Spleen (tissue), 11 donors: ENCODE measurements at regions not wholly inside any gene's neighbourhood (a gene's known extent, or its start where the extent isn't known, plus 50 kb on each side); places are given as distances from the start of the nearest gene placed in this dataset.

Source experiments
- DNase-seq: peaks from one replicate; pipeline ENCODE4 v3.0.0-alpha.2; 2020
- H3K27ac ChIP-seq, 8 donors: fragments of 200-600 bp; sonication (generic) in 7 of 8; 1 replicate in 4 of 8; 2 replicates in 4 of 8; pipeline versions ENCODE4 v1.5.0 to v1.8.0; 2016 to 2021; ENCODE audit warnings: inconsistent platforms in 4 of 8, mild to moderate bottlenecking in 4 of 8, moderate library complexity in 1 of 8
- H3K27me3 ChIP-seq, 7 donors: fragments of 200-600 bp; sonication (generic) in 6 of 7; replicated peaks in 1 of 7; 1 replicate in 4 of 7; 2 replicates in 3 of 7; pipeline versions ENCODE4 v1.5.0 to v1.8.0; 2016 to 2021; ENCODE audit warnings: inconsistent platforms in 3 of 7, mild to moderate bottlenecking in 1 of 7
- H3K36me3 ChIP-seq, 6 donors: fragments of 200-600 bp; sonication (generic) in 5 of 6; 1 replicate in 4 of 6; 2 replicates in 2 of 6; pipeline versions ENCODE4 v1.5.0 to v1.8.0; 2016 to 2021; ENCODE audit warnings: inconsistent platforms in 2 of 6
- H3K4me1 ChIP-seq, 6 donors: fragments of 200-600 bp; sonication (generic) in 5 of 6; 1 replicate in 3 of 6; 2 replicates in 3 of 6; pipeline versions ENCODE4 v1.5.0 to v1.8.0; 2016 to 2021; ENCODE audit warnings: inconsistent platforms in 3 of 6
- H3K4me3 ChIP-seq, 8 donors: fragments of 200-600 bp; sonication (generic) in 7 of 8; 1 replicate in 4 of 8; 2 replicates in 4 of 8; pipeline versions ENCODE4 v1.5.0 to v1.8.0; 2016 to 2021; ENCODE audit warnings: inconsistent platforms in 4 of 8, mild to moderate bottlenecking in 4 of 8, moderate library complexity in 2 of 8
- H3K9me3 ChIP-seq, 8 donors: fragments of 200-600 bp; sonication (generic) in 7 of 8; 1 replicate in 4 of 8; 2 replicates in 4 of 8; pipeline versions ENCODE4 v1.5.0 to v1.8.0; 2016 to 2021; ENCODE audit warnings: inconsistent platforms in 4 of 8
- POLR2A ChIP-seq, 3 donors: fragments of 450-650 bp; IDR thresholded peaks; one replicate each; pipeline ENCODE4 v1.5.1; 2017; ENCODE audit warnings: antibody characterized with exemption in 3 of 3, mild to moderate bottlenecking in 1 of 3
- POLR2AphosphoS5 ChIP-seq, 3 donors: sonication (generic); formaldehyde crosslinking; IDR thresholded peaks; one replicate each; pipeline ENCODE4 v1.5.1; 2017; ENCODE audit warnings: antibody characterized with exemption in 3 of 3
- WGBS, 5 donors: extraction: QIAGEN DNeasy Blood & Tissue Kit in 3 of 5; methylation state at CpG; one replicate each; pipeline versions ENCODE4 v1.1.5 to v1.1.7; 2013 to 2018; 5-methylcytosine and 5-hydroxymethylcytosine counted together
- intact Hi-C: fragments of 100-400 bp; cut with DNase I; formaldehyde crosslinking; loops from one replicate; pipeline ENCODE4 v1.15.0; 2023; ENCODE audit warnings: low total_unique reads
- TF ChIP-seq, protein P1 (sequence below), 11 experiments: fragments of 200-600 bp in 7 of 11; fragments of 450-650 bp in 4 of 11; sonication (generic) in 4 of 11; IDR thresholded peaks in 8 of 11; conservative IDR thresholded peaks in 3 of 11; 1 replicate in 7 of 11; 2 replicates in 4 of 11; pipeline versions ENCODE4 v1.4.0 to v1.8.0; 2016 to 2021; ENCODE audit warnings: antibody characterized with exemption in 11 of 11, inconsistent platforms in 4 of 11, mild to moderate bottlenecking in 1 of 11
- donor health status: healthy with polysubstance abuse.
- donor health status: DM: no; HTN: no; CAD: no; lungs with moderate emphysema.
- donor health status: DM: no; HTN: no; CAD: no.
- donor health status: Bipolar disorder and iron deficiency.
- donor health status: healthy.
- donor health status: DM: no; HTN: no; CAD: no.
- donor health status: DM: yes; HTN: yes; CAD: no.

DNA sequence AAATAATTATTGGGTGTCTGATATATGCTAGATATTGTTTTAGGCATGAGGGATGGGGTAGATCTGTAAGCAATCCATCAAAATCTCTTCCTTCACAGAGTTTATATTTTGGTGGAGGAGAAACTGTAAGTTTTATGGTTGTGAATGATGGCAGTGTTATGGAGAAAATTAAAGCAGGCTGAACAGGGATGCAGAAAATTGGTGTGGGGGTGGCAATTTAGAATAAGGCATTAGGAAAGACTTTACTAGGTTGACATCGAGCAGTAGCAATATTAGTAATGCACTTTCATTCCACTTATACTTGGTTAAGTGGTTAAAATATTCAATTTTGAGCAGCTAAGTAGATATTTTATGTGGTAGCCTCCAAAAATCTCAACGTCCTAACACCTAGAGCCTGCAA is 261.1 kb upstream of the SNX7 start:
- intact Hi-C loops = no loop called here
- peaks cover 0 to 7% (median 0%) of the 10 kb centered on the region in 6 donors for H3K4me1 ChIP-seq
- H3K9me3 ChIP-seq = no peaks in the 10 kb centered on the region
- no peaks in the 10 kb centered on the region for H3K36me3 ChIP-seq
- H3K27me3 ChIP-seq = no peaks in the 10 kb centered on the region
- TF ChIP-seq POLR2A (IDR thresholded peaks at IDR 0.05) (no peak), POLR2AphosphoS5 (IDR thresholded peaks at IDR 0.05) (no peak)
- TF ChIP-seq, protein P1, sequence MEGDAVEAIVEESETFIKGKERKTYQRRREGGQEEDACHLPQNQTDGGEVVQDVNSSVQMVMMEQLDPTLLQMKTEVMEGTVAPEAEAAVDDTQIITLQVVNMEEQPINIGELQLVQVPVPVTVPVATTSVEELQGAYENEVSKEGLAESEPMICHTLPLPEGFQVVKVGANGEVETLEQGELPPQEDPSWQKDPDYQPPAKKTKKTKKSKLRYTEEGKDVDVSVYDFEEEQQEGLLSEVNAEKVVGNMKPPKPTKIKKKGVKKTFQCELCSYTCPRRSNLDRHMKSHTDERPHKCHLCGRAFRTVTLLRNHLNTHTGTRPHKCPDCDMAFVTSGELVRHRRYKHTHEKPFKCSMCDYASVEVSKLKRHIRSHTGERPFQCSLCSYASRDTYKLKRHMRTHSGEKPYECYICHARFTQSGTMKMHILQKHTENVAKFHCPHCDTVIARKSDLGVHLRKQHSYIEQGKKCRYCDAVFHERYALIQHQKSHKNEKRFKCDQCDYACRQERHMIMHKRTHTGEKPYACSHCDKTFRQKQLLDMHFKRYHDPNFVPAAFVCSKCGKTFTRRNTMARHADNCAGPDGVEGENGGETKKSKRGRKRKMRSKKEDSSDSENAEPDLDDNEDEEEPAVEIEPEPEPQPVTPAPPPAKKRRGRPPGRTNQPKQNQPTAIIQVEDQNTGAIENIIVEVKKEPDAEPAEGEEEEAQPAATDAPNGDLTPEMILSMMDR (IDR thresholded peaks at IDR 0.05 in 8 of 11, conservative IDR thresholded peaks at IDR 0.05 in 3 of 11) = no peak
- no peak for DNase-seq
- H3K27ac ChIP-seq = no peak overlapping the region
- 75 to 85% (median 77%) methylated on average over 2 of the region's 2 CpGs for WGBS, 5 donors
- H3K4me3 ChIP-seq = no peak overlapping the region

DNA sequence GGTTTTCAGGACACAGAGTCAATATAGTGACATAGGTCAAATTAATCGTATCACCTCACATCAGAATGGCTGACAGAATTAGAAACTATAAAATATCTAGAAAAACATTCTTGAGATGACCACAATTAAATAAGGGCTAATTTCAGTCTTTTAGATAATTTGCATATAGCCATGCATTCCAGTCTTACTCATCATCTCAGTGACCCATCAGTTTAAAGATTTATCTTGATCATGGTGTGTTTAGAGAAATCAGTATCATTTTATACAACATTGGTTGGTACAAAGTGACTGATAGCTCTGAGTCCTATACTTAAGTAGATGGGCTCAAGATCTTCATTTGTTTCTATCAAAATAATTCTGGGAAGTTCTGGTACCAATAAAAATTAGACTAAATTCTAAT is 262.3 kb upstream of the SNX7 start:
- Histone ChIP-seq H3K9me3 (no peaks in the 10 kb centered on the region), H3K27me3 (no peaks in the 10 kb centered on the region), H3K27ac (no peak overlapping the region), H3K4me1 (peaks cover 0 to 5% (median 0%) of the 10 kb centered on the region in 6 donors), H3K36me3 (no peaks in the 10 kb centered on the region), H3K4me3 (no peak overlapping the region)
- WGBS, 5 donors = 80 to 93% (median 81%) methylated on average over 1 of the region's 1 CpG
- no peak for TF ChIP-seq POLR2AphosphoS5 (IDR thresholded peaks at IDR 0.05)
- TF ChIP-seq, protein P1 (IDR thresholded peaks at IDR 0.05 in 8 of 11, conservative IDR thresholded peaks at IDR 0.05 in 3 of 11) = no peak
- no peak for TF ChIP-seq POLR2A (IDR thresholded peaks at IDR 0.05)
- intact Hi-C loops = no loop called here
- DNase-seq = no peak

DNA sequence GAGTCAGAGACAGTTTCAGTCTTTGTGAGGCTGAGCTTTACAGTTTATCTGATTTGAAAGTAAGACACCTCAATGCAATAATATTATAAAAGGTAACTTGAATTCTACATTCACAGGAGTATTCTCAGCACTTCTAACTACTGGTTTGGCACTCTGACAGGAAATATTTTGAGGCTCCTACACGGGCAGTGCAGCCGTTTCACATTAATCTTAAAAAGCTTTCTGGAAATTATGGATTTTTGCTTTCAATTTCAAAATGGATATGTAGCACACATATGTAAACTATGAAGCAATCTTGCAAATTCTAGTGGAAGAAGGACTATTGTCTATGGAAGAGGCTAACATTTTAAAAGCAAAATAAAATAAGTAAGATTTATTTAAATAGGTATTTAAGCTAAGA is 262.9 kb upstream of the SNX7 start:
- H3K4me1 ChIP-seq = peaks cover 0 to 5% (median 0%) of the 10 kb centered on the region in 6 donors
- TF ChIP-seq POLR2AphosphoS5 (IDR thresholded peaks at IDR 0.05) (no peak), POLR2A (IDR thresholded peaks at IDR 0.05) (no peak)
- TF ChIP-seq, protein P1 (IDR thresholded peaks at IDR 0.05 in 8 of 11, conservative IDR thresholded peaks at IDR 0.05 in 3 of 11) = no peak
- no peak overlapping the region for H3K4me3 ChIP-seq
- DNase-seq = no peak
- H3K9me3 ChIP-seq = no peaks in the 10 kb centered on the region
- intact Hi-C loops = no loop called here
- no peaks in the 10 kb centered on the region for H3K27me3 ChIP-seq
- no peaks in the 10 kb centered on the region for H3K36me3 ChIP-seq
- no peak overlapping the region for H3K27ac ChIP-seq
- 7 to 17% (median 13%) methylated on average over 2 of the region's 2 CpGs for WGBS, 5 donors

DNA sequence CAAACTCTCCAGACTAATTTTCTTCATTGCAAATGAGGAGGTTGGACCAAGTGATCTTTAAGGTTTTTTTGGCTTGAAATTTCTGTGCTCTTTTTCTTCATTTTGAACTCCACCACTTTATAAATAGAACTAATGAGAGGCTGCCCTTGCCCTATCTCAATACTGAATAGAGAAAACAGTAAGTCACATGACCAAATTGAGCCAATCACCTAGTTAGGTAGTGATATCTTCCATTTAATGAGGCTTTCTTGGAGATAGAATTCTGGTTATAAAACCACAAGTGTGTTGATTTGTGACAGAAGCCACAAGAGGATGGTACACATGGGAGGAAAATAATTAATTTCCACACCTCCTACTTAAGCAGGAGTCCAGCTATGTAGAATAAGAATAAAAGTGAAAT is 263.4 kb upstream of the SNX7 start:
- Histone ChIP-seq H3K4me3 (no peak overlapping the region), H3K9me3 (no peaks in the 10 kb centered on the region), H3K27me3 (no peaks in the 10 kb centered on the region), H3K4me1 (peaks cover 0 to 5% (median 0%) of the 10 kb centered on the region in 6 donors), H3K27ac (no peak overlapping the region), H3K36me3 (no peaks in the 10 kb centered on the region)
- intact Hi-C loops = no loop called here
- DNase-seq = no peak
- TF ChIP-seq POLR2AphosphoS5 (IDR thresholded peaks at IDR 0.05) (no peak), POLR2A (IDR thresholded peaks at IDR 0.05) (no peak)
- TF ChIP-seq, protein P1 (IDR thresholded peaks at IDR 0.05 in 8 of 11, conservative IDR thresholded peaks at IDR 0.05 in 3 of 11) = no peak
